ENCODE measurements at regions not wholly inside any gene's neighbourhood (a gene's known extent, or its start where the extent isn't known, plus 50 kb on each side); places are given as distances from the start of the nearest gene placed in this dataset.

GRCh38 chr1:224486801-224487583 is 52.4 kb upstream of the WDR26 start (continued):
- no peak for TF ChIP-seq POLR2AphosphoS5 (IDR thresholded peaks at IDR 0.05; ENCODE audit: low read depth, low read length)
- no peak for TF ChIP-seq ASH2L (IDR thresholded peaks at IDR 0.05; ENCODE audit: low read length)

Measured in H1 (cell line).